ENCODE measurements at regions not wholly inside any gene's neighbourhood (a gene's known extent, or its start where the extent isn't known, plus 50 kb on each side); places are given as distances from the start of the nearest gene placed in this dataset.

- no peak for TF ChIP-seq CTCF (IDR thresholded peaks at IDR 0.05)
- peaks cover 32% of the 10 kb centered on the region for H3K4me1 ChIP-seq
- no peaks in the 10 kb centered on the region for H3K27me3 ChIP-seq
- no peak for DNase-seq
- H3K36me3 ChIP-seq, result no peaks in the 10 kb centered on the region
- no peaks in the 10 kb centered on the region for H3K9me3 ChIP-seq
- no peak overlapping the region for H3K27ac ChIP-seq
- H3K4me3 ChIP-seq, result no peak overlapping the region
- intact Hi-C loops (cut with DNase I), result no loop called here
- ATAC-seq, result no peak
These were observed 72.3 kb downstream of the MCFD2 start for GRCh38 chr2:46843316-46843715.

GRCh38 chr2:46842876-46843275, 72.7 kb downstream of the MCFD2 start:
- no peaks in the 10 kb centered on the region for H3K27me3 ChIP-seq
- peak; percentile 18 for DNase-seq
- no peak overlapping the region for H3K4me3 ChIP-seq
- H3K4me1 ChIP-seq, result peaks cover 27% of the 10 kb centered on the region
- no peaks in the 10 kb centered on the region for H3K9me3 ChIP-seq
- no peak for TF ChIP-seq CTCF (IDR thresholded peaks at IDR 0.05)
- H3K36me3 ChIP-seq, result no peaks in the 10 kb centered on the region
- intact Hi-C loops (cut with DNase I), result no loop called here
- no peak overlapping the region for H3K27ac ChIP-seq
- no peak for ATAC-seq

GRCh38 chr2:46841621-46842020, 74.0 kb downstream of the MCFD2 start:
- peaks cover 15% of the 10 kb centered on the region for H3K4me1 ChIP-seq
- intact Hi-C loops (cut with DNase I), result no loop called here
- H3K27me3 ChIP-seq, result no peaks in the 10 kb centered on the region
- TF ChIP-seq CTCF (IDR thresholded peaks at IDR 0.05), result no peak
- no peaks in the 10 kb centered on the region for H3K36me3 ChIP-seq
- DNase-seq (peak; percentile 43), ATAC-seq (peak; percentile 81)
- H3K27ac ChIP-seq, result no peak overlapping the region
- no peak overlapping the region for H3K4me3 ChIP-seq
- H3K9me3 ChIP-seq, result no peaks in the 10 kb centered on the region

GRCh38 chr2:46839045-46839444, 76.6 kb downstream of the MCFD2 start:
- no peak overlapping the region for H3K4me3 ChIP-seq
- DNase-seq (peak; percentile 38), ATAC-seq (no peak)
- no peaks in the 10 kb centered on the region for H3K36me3 ChIP-seq
- no peaks in the 10 kb centered on the region for H3K27me3 ChIP-seq
- intact Hi-C loops (cut with DNase I), result no loop called here
- no peak overlapping the region for H3K27ac ChIP-seq
- no peak for TF ChIP-seq CTCF (IDR thresholded peaks at IDR 0.05)
- H3K9me3 ChIP-seq, result no peaks in the 10 kb centered on the region
- H3K4me1 ChIP-seq, result no peaks in the 10 kb centered on the region

- Histone ChIP-seq H3K27ac (no peak overlapping the region), H3K4me1 (no peaks in the 10 kb centered on the region), H3K36me3 (no peaks in the 10 kb centered on the region), H3K27me3 (no peaks in the 10 kb centered on the region), H3K9me3 (no peaks in the 10 kb centered on the region), H3K4me3 (no peak overlapping the region)
- ATAC-seq (no peak), DNase-seq (peak; percentile 11)
- no peak for TF ChIP-seq CTCF (IDR thresholded peaks at IDR 0.05)
- intact Hi-C loops (cut with DNase I), result no loop called here
These were observed 77.9 kb downstream of the MCFD2 start for GRCh38 chr2:46837704-46838103.

GRCh38 chr2:46837112-46837454, 78.5 kb downstream of the MCFD2 start:
- no peak for ATAC-seq
- Histone ChIP-seq H3K27ac (no peak overlapping the region), H3K36me3 (no peaks in the 10 kb centered on the region), H3K9me3 (no peaks in the 10 kb centered on the region), H3K27me3 (no peaks in the 10 kb centered on the region), H3K4me1 (no peaks in the 10 kb centered on the region), H3K4me3 (no peak overlapping the region)
- intact Hi-C loops (cut with DNase I), result no loop called here
- no peak for TF ChIP-seq CTCF (IDR thresholded peaks at IDR 0.05)
- DNase-seq, result peak; percentile 23
